ENCODE measurements at regions not wholly inside any gene's neighbourhood (a gene's known extent, or its start where the extent isn't known, plus 50 kb on each side); places are given as distances from the start of the nearest gene placed in this dataset.

DNA sequence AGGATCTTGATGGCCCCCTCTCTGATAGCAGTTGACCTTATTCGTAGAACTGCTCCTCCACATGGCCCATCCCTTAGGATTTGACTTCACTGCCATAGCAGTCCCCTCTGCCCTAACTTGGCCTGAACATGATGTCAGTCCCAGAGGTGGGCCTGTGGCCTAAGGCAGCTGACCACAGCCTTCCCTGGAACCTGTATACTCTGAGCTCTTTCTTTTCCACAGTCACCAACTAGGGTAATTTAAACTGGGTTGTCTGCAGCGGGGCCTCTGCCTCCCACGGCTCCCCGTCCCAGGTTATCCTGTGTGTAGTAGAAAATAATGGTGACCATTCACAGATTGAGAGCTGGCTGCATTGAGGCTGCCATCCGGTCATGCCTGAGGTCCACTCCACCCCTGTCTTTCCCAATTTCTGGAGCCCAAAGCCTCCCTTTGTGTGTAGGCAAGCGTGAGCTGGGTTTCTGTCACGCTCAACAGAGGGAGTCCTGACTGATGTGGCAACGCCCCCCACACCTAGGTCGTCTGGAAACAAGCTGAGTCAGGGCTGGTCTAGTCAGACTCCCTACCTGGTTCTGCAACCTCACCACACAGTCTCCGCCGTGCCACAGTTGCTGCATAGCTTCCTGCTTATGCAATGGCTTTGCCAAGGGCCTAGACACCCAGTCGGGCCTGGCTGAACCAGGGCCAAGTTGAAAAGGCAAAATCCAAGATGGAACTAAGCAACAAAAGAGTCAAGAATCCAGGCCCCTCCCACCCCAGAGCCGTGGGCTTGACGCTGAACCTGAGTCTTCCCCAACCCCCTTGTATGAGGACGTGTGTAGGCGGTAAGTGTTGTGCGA, 284.5 kb downstream of the XXYLT1 start:
- Histone ChIP-seq H3K4me2 (no peak overlapping the region), H3K9me3 (no peaks in the 10 kb centered on the region), H3K27ac (no peak overlapping the region), H3K4me3 (no peak overlapping the region), H3K4me1 (no peaks in the 10 kb centered on the region)
- WGBS (ENCODE audit: missing lambda C conversion rate) = 76% methylated on average over 13 of the region's 17 CpGs
- ATAC-seq (no peak), DNase-seq (ENCODE audit: low read depth in 1 of 2, low spot score in 1 of 2) (no peak), FAIRE-seq (no peak)
- POLR2A ChIA-PET = no interaction called here
- CTCF ChIA-PET = interaction anchor here (1.2 to 1.3 kb wide), 2 partner anchors 11 to 18 kb away, joined by 3 read pairs; no protein-coding TSS in a partner anchor
- TF ChIP-seq FOSB (CRISPR knock-in tag; IDR thresholded peaks at IDR 0.05) (no peak), POLR2AphosphoS2 (conservative IDR thresholded peaks at IDR 0.05; ENCODE audit: low read length) (no peak), EHF (CRISPR knock-in tag; IDR thresholded peaks at IDR 0.05) (no peak), MAZ (IDR thresholded peaks at IDR 0.05; ENCODE audit: borderline replicate concordance, low read depth, low read length) (no peak), NPAS2 (CRISPR knock-in tag; IDR thresholded peaks at IDR 0.05; ENCODE audit: borderline replicate concordance) (no peak), RNF2 (IDR thresholded peaks at IDR 0.05; ENCODE audit: borderline replicate concordance, low read depth) (no peak), FOXS1 (CRISPR knock-in tag; IDR thresholded peaks at IDR 0.05) (no peak), TP53 (CRISPR knock-in tag; IDR thresholded peaks at IDR 0.05) (no peak), ZC3H11A (IDR thresholded peaks at IDR 0.05) (no peak), HOXB5 (CRISPR knock-in tag; IDR thresholded peaks at IDR 0.05) (no peak), HEYL (CRISPR knock-in tag; IDR thresholded peaks at IDR 0.05) (no peak)
- TF ChIP-seq, protein P1, sequence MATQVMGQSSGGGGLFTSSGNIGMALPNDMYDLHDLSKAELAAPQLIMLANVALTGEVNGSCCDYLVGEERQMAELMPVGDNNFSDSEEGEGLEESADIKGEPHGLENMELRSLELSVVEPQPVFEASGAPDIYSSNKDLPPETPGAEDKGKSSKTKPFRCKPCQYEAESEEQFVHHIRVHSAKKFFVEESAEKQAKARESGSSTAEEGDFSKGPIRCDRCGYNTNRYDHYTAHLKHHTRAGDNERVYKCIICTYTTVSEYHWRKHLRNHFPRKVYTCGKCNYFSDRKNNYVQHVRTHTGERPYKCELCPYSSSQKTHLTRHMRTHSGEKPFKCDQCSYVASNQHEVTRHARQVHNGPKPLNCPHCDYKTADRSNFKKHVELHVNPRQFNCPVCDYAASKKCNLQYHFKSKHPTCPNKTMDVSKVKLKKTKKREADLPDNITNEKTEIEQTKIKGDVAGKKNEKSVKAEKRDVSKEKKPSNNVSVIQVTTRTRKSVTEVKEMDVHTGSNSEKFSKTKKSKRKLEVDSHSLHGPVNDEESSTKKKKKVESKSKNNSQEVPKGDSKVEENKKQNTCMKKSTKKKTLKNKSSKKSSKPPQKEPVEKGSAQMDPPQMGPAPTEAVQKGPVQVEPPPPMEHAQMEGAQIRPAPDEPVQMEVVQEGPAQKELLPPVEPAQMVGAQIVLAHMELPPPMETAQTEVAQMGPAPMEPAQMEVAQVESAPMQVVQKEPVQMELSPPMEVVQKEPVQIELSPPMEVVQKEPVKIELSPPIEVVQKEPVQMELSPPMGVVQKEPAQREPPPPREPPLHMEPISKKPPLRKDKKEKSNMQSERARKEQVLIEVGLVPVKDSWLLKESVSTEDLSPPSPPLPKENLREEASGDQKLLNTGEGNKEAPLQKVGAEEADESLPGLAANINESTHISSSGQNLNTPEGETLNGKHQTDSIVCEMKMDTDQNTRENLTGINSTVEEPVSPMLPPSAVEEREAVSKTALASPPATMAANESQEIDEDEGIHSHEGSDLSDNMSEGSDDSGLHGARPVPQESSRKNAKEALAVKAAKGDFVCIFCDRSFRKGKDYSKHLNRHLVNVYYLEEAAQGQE (IDR thresholded peaks at IDR 0.05) = no peak
- TF ChIP-seq, protein P2, sequence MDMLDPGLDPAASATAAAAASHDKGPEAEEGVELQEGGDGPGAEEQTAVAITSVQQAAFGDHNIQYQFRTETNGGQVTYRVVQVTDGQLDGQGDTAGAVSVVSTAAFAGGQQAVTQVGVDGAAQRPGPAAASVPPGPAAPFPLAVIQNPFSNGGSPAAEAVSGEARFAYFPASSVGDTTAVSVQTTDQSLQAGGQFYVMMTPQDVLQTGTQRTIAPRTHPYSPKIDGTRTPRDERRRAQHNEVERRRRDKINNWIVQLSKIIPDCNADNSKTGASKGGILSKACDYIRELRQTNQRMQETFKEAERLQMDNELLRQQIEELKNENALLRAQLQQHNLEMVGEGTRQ (IDR thresholded peaks at IDR 0.05) = no peak

DNA sequence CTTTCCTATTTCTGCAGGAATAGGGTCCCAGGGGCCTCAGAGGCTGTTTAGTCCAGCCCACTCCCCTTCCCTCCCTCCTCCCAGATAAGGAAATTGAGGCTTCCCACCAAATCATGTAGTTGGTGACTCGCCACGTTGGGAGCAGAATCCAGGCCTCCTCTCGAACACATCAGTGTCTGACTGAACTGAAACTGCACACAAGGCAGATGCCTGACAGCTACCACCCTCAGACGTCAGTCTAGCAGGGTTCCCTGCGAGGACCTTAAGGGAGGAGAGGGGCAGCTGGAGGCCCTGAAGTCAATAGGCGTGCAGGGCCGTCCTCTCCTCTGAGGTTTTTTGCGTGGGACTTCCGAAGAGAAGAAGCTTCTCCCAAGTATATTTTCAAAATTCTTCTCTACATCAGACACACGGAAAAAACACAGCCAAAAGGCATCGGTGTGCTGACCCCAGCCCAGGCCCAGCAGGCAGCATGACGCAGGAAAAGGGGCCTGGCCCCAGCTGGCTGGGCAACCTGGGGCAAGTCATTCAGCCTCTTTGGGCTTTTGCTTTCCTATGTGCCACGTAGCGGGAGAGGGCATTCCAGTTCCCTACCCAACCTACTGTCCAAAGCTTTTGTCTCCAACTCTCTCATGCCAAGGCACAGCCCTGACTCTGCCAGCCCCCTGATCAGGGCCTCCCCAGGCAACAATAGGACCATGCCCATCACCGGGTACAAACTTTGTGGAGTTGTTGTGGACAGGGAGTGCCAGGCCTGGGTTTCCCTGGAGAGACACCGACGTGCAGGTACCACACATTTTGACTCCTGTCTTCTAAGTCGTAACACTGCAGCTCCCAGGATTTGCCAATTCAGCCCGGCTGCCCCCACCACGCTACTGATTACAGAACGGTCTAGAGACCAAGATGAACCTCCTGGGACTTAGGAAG, 283.1 kb downstream of the XXYLT1 start:
- no peak for ATAC-seq
- CTCF ChIA-PET = interaction anchor here (0.8 to 1.3 kb wide), 3 partner anchors 13 to 305 kb away, joined by 3 to 4 read pairs (median 3); no protein-coding TSS in a partner anchor
- no peaks in the 10 kb centered on the region for H3K4me1 ChIP-seq
- POLR2A ChIA-PET = no interaction called here
- 71% methylated on average over 14 of the region's 21 CpGs for WGBS (ENCODE audit: missing lambda C conversion rate)
- H3K9me3 ChIP-seq = no peaks in the 10 kb centered on the region
- TF ChIP-seq CBX2 (IDR thresholded peaks at IDR 0.05; ENCODE audit: borderline replicate concordance, low read depth) (no peak), HOXB5 (CRISPR knock-in tag; IDR thresholded peaks at IDR 0.05) (no peak), FOXS1 (CRISPR knock-in tag; IDR thresholded peaks at IDR 0.05) (no peak), RNF2 (IDR thresholded peaks at IDR 0.05; ENCODE audit: borderline replicate concordance, low read depth) (no peak), RARB (CRISPR knock-in tag; IDR thresholded peaks at IDR 0.05) (no peak), CBX8 (IDR thresholded peaks at IDR 0.05) (no peak), ZFP36 (IDR thresholded peaks at IDR 0.05; ENCODE audit: borderline replicate concordance, partially characterized antibody) (no peak), KDM5A (IDR thresholded peaks at IDR 0.05) (no peak), HDAC2 (IDR thresholded peaks at IDR 0.05) (no peak)
- TF ChIP-seq, protein P3, sequence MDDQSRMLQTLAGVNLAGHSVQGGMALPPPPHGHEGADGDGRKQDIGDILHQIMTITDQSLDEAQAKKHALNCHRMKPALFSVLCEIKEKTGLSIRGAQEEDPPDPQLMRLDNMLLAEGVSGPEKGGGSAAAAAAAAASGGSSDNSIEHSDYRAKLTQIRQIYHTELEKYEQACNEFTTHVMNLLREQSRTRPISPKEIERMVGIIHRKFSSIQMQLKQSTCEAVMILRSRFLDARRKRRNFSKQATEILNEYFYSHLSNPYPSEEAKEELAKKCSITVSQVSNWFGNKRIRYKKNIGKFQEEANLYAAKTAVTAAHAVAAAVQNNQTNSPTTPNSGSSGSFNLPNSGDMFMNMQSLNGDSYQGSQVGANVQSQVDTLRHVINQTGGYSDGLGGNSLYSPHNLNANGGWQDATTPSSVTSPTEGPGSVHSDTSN (IDR thresholded peaks at IDR 0.05) = no peak
- TF ChIP-seq, protein P4, sequence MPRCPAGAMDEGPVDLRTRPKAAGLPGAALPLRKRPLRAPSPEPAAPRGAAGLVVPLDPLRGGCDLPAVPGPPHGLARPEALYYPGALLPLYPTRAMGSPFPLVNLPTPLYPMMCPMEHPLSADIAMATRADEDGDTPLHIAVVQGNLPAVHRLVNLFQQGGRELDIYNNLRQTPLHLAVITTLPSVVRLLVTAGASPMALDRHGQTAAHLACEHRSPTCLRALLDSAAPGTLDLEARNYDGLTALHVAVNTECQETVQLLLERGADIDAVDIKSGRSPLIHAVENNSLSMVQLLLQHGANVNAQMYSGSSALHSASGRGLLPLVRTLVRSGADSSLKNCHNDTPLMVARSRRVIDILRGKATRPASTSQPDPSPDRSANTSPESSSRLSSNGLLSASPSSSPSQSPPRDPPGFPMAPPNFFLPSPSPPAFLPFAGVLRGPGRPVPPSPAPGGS (IDR thresholded peaks at IDR 0.05) = no peak
- H3K27ac ChIP-seq = no peak overlapping the region
- no peak overlapping the region for H3K4me2 ChIP-seq
- no peak overlapping the region for H3K4me3 ChIP-seq
- no peak for FAIRE-seq
- DNase-seq (ENCODE audit: low read depth in 1 of 2, low spot score in 1 of 2) = no peak

All from A549 (cell line).